ENCODE measurements at regions not wholly inside any gene's neighbourhood (a gene's known extent, or its start where the extent isn't known, plus 50 kb on each side); places are given as distances from the start of the nearest gene placed in this dataset.

- Histone ChIP-seq H3K4me1 (no peaks in the 10 kb centered on the region), H3K27me3 (ENCODE audit: insufficient read depth in 3 of 3, low read length in 2 of 3) (no peaks in the 10 kb centered on the region), H3K27ac (no peak overlapping the region), H3K9me3 (no peaks in the 10 kb centered on the region), H3K4me3 (no peak overlapping the region), H3K36me3 (ENCODE audit: insufficient read depth in 1 of 2, low read depth in 1 of 2) (no peaks in the 10 kb centered on the region)
- DNase-seq (no peak), ATAC-seq (no peak)
- intact Hi-C loops (cut with DNase I), result no loop called here
- 48 to 51% (median 48%) methylated on average over 10 of the region's 10 CpGs for WGBS, 3 donors
- no peak for TF ChIP-seq CTCF (IDR thresholded peaks at IDR 0.05)
These were observed 97.8 kb downstream of the PCDH1 start for GRCh38 chr5:141780240-141780951.

GRCh38 chr5:141779503-141779973 is 97.5 kb upstream of the ARAP3 start:
- Histone ChIP-seq H3K4me1 (no peaks in the 10 kb centered on the region), H3K36me3 (ENCODE audit: insufficient read depth in 1 of 2, low read depth in 1 of 2) (no peaks in the 10 kb centered on the region), H3K9me3 (no peaks in the 10 kb centered on the region), H3K27me3 (ENCODE audit: insufficient read depth in 3 of 3, low read length in 2 of 3) (no peaks in the 10 kb centered on the region), H3K27ac (no peak overlapping the region), H3K4me3 (no peak overlapping the region)
- WGBS, 3 donors, result 9 to 18% (median 9%) methylated on average over 5 of the region's 5 CpGs
- intact Hi-C loops (cut with DNase I), result no loop called here
- no peak for TF ChIP-seq CTCF (IDR thresholded peaks at IDR 0.05)
- no peak for ATAC-seq
- peak; percentile 34 to 61 for DNase-seq

GRCh38 chr5:141778683-141779082 is 96.7 kb upstream of the ARAP3 start:
- no peaks in the 10 kb centered on the region for H3K36me3 ChIP-seq (ENCODE audit: insufficient read depth in 1 of 2, low read depth in 1 of 2)
- 68 to 81% (median 72%) methylated on average over 4 of the region's 4 CpGs for WGBS, 3 donors
- no peak for TF ChIP-seq CTCF (IDR thresholded peaks at IDR 0.05)
- DNase-seq (no peak), ATAC-seq (no peak)
- H3K4me1 ChIP-seq, result no peaks in the 10 kb centered on the region
- no peak overlapping the region for H3K27ac ChIP-seq
- H3K4me3 ChIP-seq, result no peak overlapping the region
- no peaks in the 10 kb centered on the region for H3K27me3 ChIP-seq (ENCODE audit: insufficient read depth in 3 of 3, low read length in 2 of 3)
- no peaks in the 10 kb centered on the region for H3K9me3 ChIP-seq
- intact Hi-C loops (cut with DNase I), result no loop called here

- intact Hi-C loops (cut with DNase I), result no loop called here
- 31 to 36% (median 35%) methylated on average over 11 of the region's 11 CpGs for WGBS, 3 donors
- no peaks in the 10 kb centered on the region for H3K4me1 ChIP-seq
- H3K4me3 ChIP-seq, result no peak overlapping the region
- H3K9me3 ChIP-seq, result no peaks in the 10 kb centered on the region
- H3K36me3 ChIP-seq (ENCODE audit: insufficient read depth in 1 of 2, low read depth in 1 of 2), result no peaks in the 10 kb centered on the region
- no peaks in the 10 kb centered on the region for H3K27me3 ChIP-seq (ENCODE audit: insufficient read depth in 3 of 3, low read length in 2 of 3)
- ATAC-seq, result no peak
- H3K27ac ChIP-seq, result no peak overlapping the region
- no peak for TF ChIP-seq CTCF (IDR thresholded peaks at IDR 0.05)
- peak in 1 of 2 donors; percentile 19 for DNase-seq
These were observed 96.2 kb upstream of the ARAP3 start for GRCh38 chr5:141778206-141778605.

- no peak overlapping the region for H3K4me3 ChIP-seq
- WGBS, 3 donors, result 54 to 70% (median 66%) methylated on average over 2 of the region's 2 CpGs
- TF ChIP-seq CTCF (IDR thresholded peaks at IDR 0.05), result no peak
- intact Hi-C loops (cut with DNase I), result no loop called here
- H3K27ac ChIP-seq, result no peak overlapping the region
- H3K36me3 ChIP-seq (ENCODE audit: insufficient read depth in 1 of 2, low read depth in 1 of 2), result no peaks in the 10 kb centered on the region
- peaks cover 0 to 2% (median 0%) of the 10 kb centered on the region in 3 donors for H3K27me3 ChIP-seq (ENCODE audit: insufficient read depth in 3 of 3, low read length in 2 of 3)
- ATAC-seq, result no peak
- H3K9me3 ChIP-seq, result no peaks in the 10 kb centered on the region
- DNase-seq, result no peak
- no peaks in the 10 kb centered on the region for H3K4me1 ChIP-seq
These were observed 95.7 kb upstream of the ARAP3 start for GRCh38 chr5:141777711-141778110.

Data from psoas muscle (tissue), 7 donors.